HG02763 (cell line): ENCODE measurements at regions not wholly inside any gene's neighbourhood (a gene's known extent, or its start where the extent isn't known, plus 50 kb on each side); places are given as distances from the start of the nearest gene placed in this dataset.

Source experiments
- ATAC-seq: cut with Tn5 transposase; IDR thresholded peaks from one replicate; pipeline ENCODE4 v1.9.1; 2021; ENCODE audit warnings: mild to moderate bottlenecking, moderate library complexity; ENCODE audit not compliant: unreplicated experiment

GRCh38 chrX:46306103-46306502 lies 239.1 kb downstream of the ZNF674 start:
- no peak for ATAC-seq

GRCh38 chrX:46305431-46305830 lies 239.8 kb downstream of the ZNF674 start:
- no peak for ATAC-seq

GRCh38 chrX:46301903-46302302 lies 243.3 kb downstream of the ZNF674 start:
- no peak for ATAC-seq

- ATAC-seq: no peak
Measured at GRCh38 chrX:46298821-46299220, 246.4 kb downstream of the ZNF674 start.

- no peak for ATAC-seq
Measured at GRCh38 chrX:46295963-46296362, 249.3 kb downstream of the ZNF674 start.

GRCh38 chrX:46294234-46294633 lies 251.0 kb downstream of the ZNF674 start:
- ATAC-seq: no peak

- no peak for ATAC-seq
Measured at GRCh38 chrX:46279925-46280313, 265.3 kb downstream of the ZNF674 start.

- no peak for ATAC-seq
Measured at GRCh38 chrX:46279214-46279924, 265.9 kb downstream of the ZNF674 start.

GRCh38 chrX:46278572-46278971 lies 266.6 kb downstream of the ZNF674 start:
- no peak for ATAC-seq

- no peak for ATAC-seq
Measured at GRCh38 chrX:46268412-46268811, 276.8 kb downstream of the ZNF674 start.

- no peak for ATAC-seq
Measured at GRCh38 chrX:46263494-46263893, 281.7 kb downstream of the ZNF674 start.

- ATAC-seq: no peak
Measured at GRCh38 chrX:46262304-46262703, 282.9 kb downstream of the ZNF674 start.

- ATAC-seq: no peak
Measured at GRCh38 chrX:46260499-46260898, 284.7 kb downstream of the ZNF674 start.

- no peak for ATAC-seq
Measured at GRCh38 chrX:46258356-46258755, 286.9 kb downstream of the ZNF674 start.

- ATAC-seq: no peak
Measured at GRCh38 chrX:46257451-46257879, 287.8 kb downstream of the ZNF674 start.

GRCh38 chrX:46256875-46257274 lies 288.3 kb downstream of the ZNF674 start:
- no peak for ATAC-seq

GRCh38 chrX:46255046-46255445 lies 290.2 kb downstream of the ZNF674 start:
- ATAC-seq: no peak

GRCh38 chrX:46254641-46255040 lies 290.6 kb downstream of the ZNF674 start:
- ATAC-seq: no peak

- ATAC-seq: no peak
Measured at GRCh38 chrX:46251755-46252154, 293.5 kb downstream of the ZNF674 start.

GRCh38 chrX:46250151-46250550 lies 295.1 kb downstream of the ZNF674 start:
- no peak for ATAC-seq

- ATAC-seq: no peak
Measured at GRCh38 chrX:46247456-46247855, 297.8 kb downstream of the ZNF674 start.

GRCh38 chrX:46244451-46244850 lies 300.8 kb downstream of the ZNF674 start:
- no peak for ATAC-seq

GRCh38 chrX:46236411-46236810 lies 308.8 kb downstream of the ZNF674 start:
- no peak for ATAC-seq
